Ishikawa (cell line): ENCODE measurements at regions not wholly inside any gene's neighbourhood (a gene's known extent, or its start where the extent isn't known, plus 50 kb on each side); places are given as distances from the start of the nearest gene placed in this dataset.

Experiments
- CEBPB ChIP-seq: IDR thresholded peaks from 2 replicates; pipeline ENCODE4 v1.6.1; 2012
- CREB1 ChIP-seq: IDR thresholded peaks from 2 replicates; pipeline ENCODE4 v1.6.1; 2012; ENCODE audit warnings: low read depth
- EGR1 ChIP-seq: IDR thresholded peaks from 2 replicates; pipeline ENCODE4 v1.6.1; 2012
- EP300 ChIP-seq: IDR thresholded peaks from 2 replicates; pipeline ENCODE4 v1.6.1; 2012; ENCODE audit warnings: borderline replicate concordance
- FOXM1 ChIP-seq: IDR thresholded peaks from 2 replicates; pipeline ENCODE4 v1.6.1; 2012; ENCODE audit warnings: low read depth, borderline replicate concordance
- MAX ChIP-seq: IDR thresholded peaks from 2 replicates; pipeline ENCODE4 v1.6.1; 2012
- NFIC ChIP-seq: IDR thresholded peaks from 2 replicates; pipeline ENCODE4 v1.6.1; 2012
- RAD21 ChIP-seq: IDR thresholded peaks from 2 replicates; pipeline ENCODE4 v1.6.1; 2012; ENCODE audit warnings: low read depth
- REST ChIP-seq: IDR thresholded peaks from 2 replicates; pipeline ENCODE4 v1.6.1; 2012; ENCODE audit warnings: low read depth, mild to moderate bottlenecking
- TAF1 ChIP-seq: IDR thresholded peaks from 2 replicates; pipeline ENCODE4 v1.6.1; 2012; ENCODE audit warnings: low read depth, mild to moderate bottlenecking
- TCF12 ChIP-seq: IDR thresholded peaks from 2 replicates; pipeline ENCODE4 v1.6.1; 2012; ENCODE audit warnings: low read depth
- TEAD4 ChIP-seq: IDR thresholded peaks from 2 replicates; pipeline ENCODE4 v1.6.1; 2012
- YY1 ChIP-seq: IDR thresholded peaks from 2 replicates; pipeline ENCODE4 v1.6.1; 2012; ENCODE audit warnings: low read depth
- ZBTB7A ChIP-seq: IDR thresholded peaks from 2 replicates; pipeline ENCODE4 v1.6.1; 2012; ENCODE audit warnings: low read depth
- TF ChIP-seq, protein P1 (sequence below): IDR thresholded peaks from 2 replicates; pipeline ENCODE4 v1.6.1; 2012

GRCh38 chr10:30748152-30748973 lies 118.8 kb upstream of the LYZL2 start:
- TF ChIP-seq TCF12 (no peak), REST (no peak), TAF1 (no peak), MAX (no peak), TEAD4 (no peak), ZBTB7A (no peak), CREB1 (no peak), RAD21 (no peak), NFIC (no peak), CEBPB (no peak), YY1 (no peak), FOXM1 (no peak), EP300 (no peak), EGR1 (no peak)
- TF ChIP-seq, protein P1, sequence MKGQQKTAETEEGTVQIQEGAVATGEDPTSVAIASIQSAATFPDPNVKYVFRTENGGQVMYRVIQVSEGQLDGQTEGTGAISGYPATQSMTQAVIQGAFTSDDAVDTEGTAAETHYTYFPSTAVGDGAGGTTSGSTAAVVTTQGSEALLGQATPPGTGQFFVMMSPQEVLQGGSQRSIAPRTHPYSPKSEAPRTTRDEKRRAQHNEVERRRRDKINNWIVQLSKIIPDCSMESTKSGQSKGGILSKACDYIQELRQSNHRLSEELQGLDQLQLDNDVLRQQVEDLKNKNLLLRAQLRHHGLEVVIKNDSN: no peak

- TF ChIP-seq, protein P1: no peak
- no peak for TF ChIP-seq REST
- no peak for TF ChIP-seq TAF1
- TF ChIP-seq CREB1: no peak
- TF ChIP-seq TCF12: no peak
- TF ChIP-seq ZBTB7A: no peak
- no peak for TF ChIP-seq EP300
- TF ChIP-seq CEBPB: no peak
- TF ChIP-seq TEAD4: no peak
- no peak for TF ChIP-seq MAX
These were observed 118.1 kb upstream of the LYZL2 start for GRCh38 chr10:30747633-30748032.

GRCh38 chr10:30745953-30746352 lies 116.4 kb upstream of the LYZL2 start:
- TF ChIP-seq, protein P1: no peak
- TF ChIP-seq TEAD4 (no peak), EGR1 (no peak), ZBTB7A (no peak), CEBPB (no peak), REST (no peak), RAD21 (no peak), TCF12 (no peak), YY1 (no peak)

DNA sequence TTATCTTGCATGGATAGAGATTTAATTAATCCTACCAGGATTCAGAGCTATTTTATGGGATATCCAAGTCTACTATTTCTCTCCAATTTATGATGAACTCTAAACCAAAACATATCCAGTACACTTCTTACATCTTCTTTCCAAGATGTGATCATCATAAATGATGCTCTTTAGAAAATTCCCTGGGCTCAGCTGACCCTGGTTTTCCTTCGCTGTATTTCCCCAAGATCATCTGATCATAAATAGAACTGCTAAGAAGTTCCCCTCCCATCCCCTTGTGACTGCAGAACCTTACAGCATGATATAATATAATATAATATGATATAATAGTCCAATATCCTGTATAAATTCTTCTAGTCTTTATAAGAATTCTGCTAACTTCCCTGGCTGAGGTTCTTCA lies 114.6 kb upstream of the LYZL2 start:
- no peak for TF ChIP-seq TEAD4
- no peak for TF ChIP-seq CEBPB
